T-cell (primary cell): ENCODE measurements at regions not wholly inside any gene's neighbourhood (a gene's known extent, or its start where the extent isn't known, plus 50 kb on each side); places are given as distances from the start of the nearest gene placed in this dataset.
"Not testable (repeated sequence)": the region's sequence is repeated elsewhere in the genome, so short reads cannot be mapped to it uniquely, and the experiment has no call there.

Experiments
- ATAC-seq, 4 experiments: fragments of 200-7000 bp in 3 of 4; fragments of 150-1000 bp in 1 of 4; cut with Tn5 transposase; replicated peaks in 1 of 4; 1 replicate in 3 of 4; 2 replicates in 1 of 4; pipeline ENCODE4 v1.10.0; 2021; ENCODE audit warnings: moderate library complexity in 3 of 4, mild to moderate bottlenecking in 2 of 4, moderate number of reproducible peaks in 1 of 4
- CTCF ChIA-PET, 2 donors: fragments of 300-600 bp; sonication (Branson Sonifier 250); formaldehyde crosslinking; loops; one replicate each; lab custom pipeline; 2022; ENCODE audit warnings: antibody characterized with exemption in 2 of 2; lab: Charles Lee
- POLR2A ChIA-PET, 2 donors: fragments of 300-600 bp; sonication (Branson Sonifier 250); formaldehyde crosslinking; loops; one replicate each; lab custom pipeline; 2022; ENCODE audit warnings: antibody characterized with exemption in 2 of 2; lab: Charles Lee
- DNase-seq, 35 experiments: peaks; one replicate each; pipeline versions ENCODE4 v3.0.0 to v3.0.0-alpha.2; 2013 to 2023
- H3K27ac ChIP-seq: one replicate; pipeline ENCODE4 v1.5.1; 2013; ENCODE audit warnings: low read length
- H3K27me3 ChIP-seq, 2 experiments: replicated peaks in 1 of 2; 1 replicate in 1 of 2; 2 replicates in 1 of 2; pipeline versions ENCODE4 v1.6.1 to v1.7.0; 2013; ENCODE audit warnings: low read length in 1 of 2, mixed read lengths in 1 of 2; ENCODE audit not compliant: control insufficient read depth in 2 of 2, insufficient read depth in 2 of 2; ENCODE audit errors: extremely low read depth in 1 of 2
- H3K36me3 ChIP-seq, 2 donors: 1 replicate in 1 of 2; 2 replicates in 1 of 2; pipeline versions ENCODE4 v1.6.1 to v1.7.0; 2013; ENCODE audit warnings: low read length in 1 of 2; ENCODE audit not compliant: control insufficient read depth in 2 of 2, insufficient read depth in 1 of 2; ENCODE audit errors: extremely low read depth in 1 of 2
- H3K4me1 ChIP-seq, 2 experiments: 1 replicate in 1 of 2; 2 replicates in 1 of 2; pipeline versions ENCODE4 v1.6.1 to v1.7.0; 2013; ENCODE audit warnings: low read length in 2 of 2, mixed read lengths in 1 of 2; ENCODE audit not compliant: insufficient read depth in 2 of 2, control insufficient read depth in 1 of 2; ENCODE audit errors: extremely low read depth in 1 of 2
- H3K4me3 ChIP-seq, 2 donors: 1 replicate in 1 of 2; 2 replicates in 1 of 2; pipeline versions ENCODE4 v1.5.1 to v1.7.0; 2013; ENCODE audit warnings: mild to moderate bottlenecking in 2 of 2, low read length in 1 of 2, moderate library complexity in 1 of 2; ENCODE audit not compliant: control insufficient read depth in 1 of 2; ENCODE audit errors: extremely low read depth in 1 of 2
- H3K9me3 ChIP-seq: 2 replicates; pipeline ENCODE4 v1.7.0; 2013
- H3K27ac Mint-ChIP-seq, 2 donors: one replicate each; pipeline ENCODE4 v1.8.0; 2020 to 2021; ENCODE audit warnings: mild to moderate bottlenecking in 2 of 2, mixed read lengths in 2 of 2
- H3K27me3 Mint-ChIP-seq, 2 donors: one replicate each; pipeline ENCODE4 v1.8.0; 2021 to 2022; ENCODE audit warnings: mixed read lengths in 2 of 2
- H3K36me3 Mint-ChIP-seq: one replicate; pipeline ENCODE4 v1.8.0; 2021; ENCODE audit warnings: mixed read lengths
- H3K4me1 Mint-ChIP-seq, 3 donors: one replicate each; pipeline ENCODE4 v1.8.0; 2020 to 2022; ENCODE audit warnings: mixed read lengths in 3 of 3, mild to moderate bottlenecking in 1 of 3
- H3K4me3 Mint-ChIP-seq, 3 donors: one replicate each; pipeline ENCODE4 v1.8.0; 2020 to 2022; ENCODE audit warnings: mild to moderate bottlenecking in 3 of 3, mixed read lengths in 3 of 3, moderate library complexity in 3 of 3
- H3K9me3 Mint-ChIP-seq, 3 donors: one replicate each; pipeline ENCODE4 v1.8.0; 2020 to 2022; ENCODE audit warnings: mixed read lengths in 3 of 3
- WGBS: methylation state at CpG from one replicate; pipeline ENCODE4 v1.1.5; 2013; ENCODE audit warnings: missing lambda C conversion rate; ENCODE audit not compliant: insufficient coverage; 5-methylcytosine and 5-hydroxymethylcytosine counted together

DNA sequence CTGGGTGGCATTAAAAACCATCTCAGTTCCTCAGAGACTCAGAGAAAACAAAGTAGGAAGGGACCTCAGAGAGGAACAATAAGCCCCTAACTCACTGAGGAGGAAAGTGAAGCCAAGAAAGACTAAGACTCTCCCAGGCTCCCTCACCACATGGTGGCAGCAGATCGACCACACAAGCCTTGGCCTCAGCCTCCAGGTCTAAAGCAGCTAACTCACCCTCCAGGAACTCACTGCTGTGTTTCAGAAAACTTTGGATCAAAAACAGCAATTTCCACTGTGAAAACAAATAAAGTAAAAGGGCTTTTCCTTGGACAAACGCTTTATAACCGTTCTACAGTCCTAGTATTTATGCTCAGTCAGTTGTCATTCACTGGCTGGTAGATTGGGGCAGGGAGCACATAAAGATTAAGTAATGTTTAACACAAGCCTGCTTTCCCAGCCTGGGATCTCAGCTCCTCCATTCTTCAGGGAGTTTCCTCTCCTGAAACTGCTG, 137.4 kb downstream of the PPIAL4G start:
- H3K36me3 Mint-ChIP-seq, H3K4me3 ChIP-seq, H3K4me1 ChIP-seq, H3K27ac ChIP-seq, CTCF ChIA-PET, H3K9me3 Mint-ChIP-seq, H3K4me3 Mint-ChIP-seq, H3K27me3 ChIP-seq, H3K4me1 Mint-ChIP-seq, H3K36me3 ChIP-seq, H3K9me3 ChIP-seq: not testable (repeated sequence)
- no CpG with 5 or more reads among the region's 3 CpGs for WGBS
- ATAC-seq (peak in 2 of 4 experiments; percentile 42 to 53), DNase-seq (peak in 14 of 35 experiments; percentile 17 to 51 (median 24))
- POLR2A ChIA-PET, result interaction anchor here in 1 of 2 donors (0.6 kb wide), 1 partner anchor 27 kb away, joined by 3 read pairs; no protein-coding TSS in a partner anchor
- Mint-ChIP-seq H3K27me3 (peaks cover 18 to 40% of the 10 kb centered on the region in 2 donors), H3K27ac (peak overlapping the region in 1 of 2 donors; percentile 16)

- H3K9me3 ChIP-seq, H3K27ac Mint-ChIP-seq, H3K9me3 Mint-ChIP-seq, POLR2A ChIA-PET, H3K4me3 Mint-ChIP-seq, H3K27me3 ChIP-seq, H3K36me3 Mint-ChIP-seq, H3K27ac ChIP-seq, H3K4me3 ChIP-seq, DNase-seq, H3K4me1 Mint-ChIP-seq, H3K4me1 ChIP-seq, ATAC-seq, H3K36me3 ChIP-seq: not testable (repeated sequence)
- CTCF ChIA-PET, result interaction anchor here in 1 of 2 donors (0.7 kb wide), 1 partner anchor 21 kb away, joined by 3 read pairs; no protein-coding TSS in a partner anchor
- WGBS, result 80% methylated on average over 1 of the region's 2 CpGs
- peaks cover 10 to 31% of the 10 kb centered on the region in 2 donors for H3K27me3 Mint-ChIP-seq
Measured at GRCh38 chr1:148344651-148345050, 138.5 kb downstream of the PPIAL4G start.

DNA sequence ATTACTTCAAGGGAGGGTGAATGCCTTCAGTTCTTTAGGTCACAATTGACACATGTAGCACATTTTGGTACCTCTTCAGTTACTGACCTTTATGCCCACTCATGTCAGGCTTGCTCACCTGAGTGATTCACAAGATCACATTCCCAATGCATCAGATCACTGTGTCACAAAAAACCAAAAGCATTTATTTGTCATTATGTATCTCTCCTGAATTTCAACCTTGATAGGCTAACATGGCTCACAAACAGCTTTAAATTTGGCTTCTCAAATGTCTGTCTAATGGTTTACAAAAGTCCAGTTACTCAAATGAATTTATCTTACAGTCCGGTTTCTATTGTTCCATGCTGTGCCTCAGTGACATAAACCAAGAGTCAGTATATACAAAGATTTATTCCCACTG, 141.4 kb downstream of the PPIAL4G start:
- H3K36me3 Mint-ChIP-seq, H3K27me3 Mint-ChIP-seq, H3K36me3 ChIP-seq, H3K4me3 ChIP-seq, H3K27me3 ChIP-seq, CTCF ChIA-PET, H3K9me3 Mint-ChIP-seq, DNase-seq, H3K27ac ChIP-seq, H3K9me3 ChIP-seq, H3K4me1 ChIP-seq, POLR2A ChIA-PET, ATAC-seq, H3K27ac Mint-ChIP-seq, H3K4me3 Mint-ChIP-seq: not testable (repeated sequence)
- WGBS, result no CpG with 5 or more reads among the region's 1 CpG
- peaks cover 6 to 11% (median 11%) of the 10 kb centered on the region in 3 donors for H3K4me1 Mint-ChIP-seq

- WGBS, result 20% methylated on average over 1 of the region's 5 CpGs
- not testable (repeated sequence) for H3K9me3 ChIP-seq, H3K27me3 ChIP-seq, H3K4me3 ChIP-seq, H3K9me3 Mint-ChIP-seq, H3K27me3 Mint-ChIP-seq, H3K36me3 ChIP-seq, ATAC-seq, H3K36me3 Mint-ChIP-seq
- peak in 1 of 35 experiments; percentile 6 for DNase-seq
- Mint-ChIP-seq H3K27ac (peak overlapping the region; percentile 99 to 100), H3K4me1 (peaks cover 34 to 37% (median 35%) of the 10 kb centered on the region in 3 donors), H3K4me3 (peak overlapping the region; percentile 28 to 96 (median 95))
- ChIA-PET POLR2A (interaction anchor here in 1 of 2 donors (0.9 kb wide), 1 partner anchor 73 kb away, joined by 4 read pairs; no protein-coding TSS in a partner anchor), CTCF (interaction anchor here in 1 of 2 donors (2.1 kb wide), 1 partner anchor 15 kb away, joined by 6 read pairs; no protein-coding TSS in a partner anchor)
- peak overlapping the region; percentile 9 for H3K27ac ChIP-seq
- peaks cover 11 to 19% of the 10 kb centered on the region in 2 experiments for H3K4me1 ChIP-seq
Measured at GRCh38 chr1:148336121-148336918, 146.8 kb downstream of the PPIAL4G start.

GRCh38 chr1:148334339-148335130, 148.6 kb downstream of the PPIAL4G start:
- POLR2A ChIA-PET, result interaction anchor here (0.5 to 1.4 kb wide), 6 partner anchors 13 to 686 kb away, joined by 3 to 7 read pairs (median 4); no protein-coding TSS in a partner anchor

GRCh38 chr1:148333875-148334338, 149.2 kb downstream of the PPIAL4G start:
- Histone ChIP-seq H3K4me1 (peaks cover 11 to 24% of the 10 kb centered on the region in 2 experiments), H3K27me3 (peaks cover 0 to 17% of the 10 kb centered on the region in 2 experiments), H3K36me3 (no peaks in the 10 kb centered on the region), H3K9me3 (no peaks in the 10 kb centered on the region), H3K27ac (peak overlapping the region; percentile 87), H3K4me3 (peak overlapping the region; percentile 72 to 77)
- H3K4me3 Mint-ChIP-seq, result peak overlapping the region; percentile 95 to 98 (median 96)
- 5% methylated on average over 14 of the region's 18 CpGs for WGBS
- ChIA-PET POLR2A (interaction anchor here (0.7 to 1.4 kb wide), 3 partner anchors 15 to 70 kb away, joined by 3 to 7 read pairs (median 5); no protein-coding TSS in a partner anchor), CTCF (no interaction called here)
- no peaks in the 10 kb centered on the region for H3K9me3 Mint-ChIP-seq
- DNase-seq (peak in 6 of 35 experiments; percentile 3 to 25 (median 11)), ATAC-seq (no peak)
- peak overlapping the region; percentile 99 to 100 for H3K27ac Mint-ChIP-seq
- peaks cover 12 to 21% of the 10 kb centered on the region in 2 donors for H3K27me3 Mint-ChIP-seq
- H3K36me3 Mint-ChIP-seq, result no peaks in the 10 kb centered on the region
- H3K4me1 Mint-ChIP-seq, result peaks cover 34 to 45% (median 37%) of the 10 kb centered on the region in 3 donors

More at GRCh38 chr1:148334339-148335130, 148.6 kb downstream of the PPIAL4G start:
- ATAC-seq (peak; percentile 76 to 82 (median 80)), DNase-seq (peak; percentile 42 to 81 (median 60))
- H3K4me3 ChIP-seq, result peak overlapping the region; percentile 72 to 77
- CTCF ChIA-PET, result no interaction called here
- H3K27ac ChIP-seq, result peak overlapping the region; percentile 87
- no peaks in the 10 kb centered on the region for H3K36me3 ChIP-seq
- no peaks in the 10 kb centered on the region for H3K9me3 Mint-ChIP-seq
- 0% methylated on average over 26 of the region's 33 CpGs for WGBS
- H3K9me3 ChIP-seq, result no peaks in the 10 kb centered on the region
- peak overlapping the region; percentile 95 to 98 (median 96) for H3K4me3 Mint-ChIP-seq
- H3K27me3 Mint-ChIP-seq, result peaks cover 7 to 14% of the 10 kb centered on the region in 2 donors
- peak overlapping the region; percentile 99 to 100 for H3K27ac Mint-ChIP-seq
- H3K4me1 ChIP-seq, result peaks cover 11 to 21% of the 10 kb centered on the region in 2 experiments
- H3K36me3 Mint-ChIP-seq, result no peaks in the 10 kb centered on the region
- peaks cover 0 to 11% of the 10 kb centered on the region in 2 experiments for H3K27me3 ChIP-seq
- H3K4me1 Mint-ChIP-seq, result peaks cover 34 to 39% (median 35%) of the 10 kb centered on the region in 3 donors
